MM.1S (cell line): ENCODE measurements at regions not wholly inside any gene's neighbourhood (a gene's known extent, or its start where the extent isn't known, plus 50 kb on each side); places are given as distances from the start of the nearest gene placed in this dataset.

ENCODE experiments used
- DNase-seq: peaks from one replicate; pipeline ENCODE4 v3.0.0-alpha.2; 2015
- H2AFZ ChIP-seq: fragments of 300-600 bp; sonication (generic); 2 replicates; pipeline ENCODE4 v1.6.0; 2016; ENCODE audit warnings: antibody characterized with exemption, low read length
- H3F3A ChIP-seq: fragments of 300-600 bp; sonication (generic); 2 replicates; pipeline ENCODE4 v1.6.1; 2016; ENCODE audit warnings: mild to moderate bottlenecking, antibody characterized with exemption, low read length, moderate library complexity, mixed read lengths; ENCODE audit not compliant: insufficient read depth
- H3K27ac ChIP-seq: fragments of 300-600 bp; sonication (generic); 2 replicates; pipeline ENCODE4 v1.5.1; 2016; ENCODE audit warnings: mild to moderate bottlenecking, low read length
- H3K27me3 ChIP-seq: fragments of 300-600 bp; sonication (generic); replicated peaks from 2 replicates; pipeline ENCODE4 v1.6.0; 2016; ENCODE audit warnings: low read length; ENCODE audit not compliant: insufficient read depth
- H3K36me3 ChIP-seq: fragments of 300-600 bp; sonication (generic); replicated peaks from 2 replicates; pipeline ENCODE4 v1.6.1; 2016; ENCODE audit warnings: mild to moderate bottlenecking, low read length, mixed read lengths; ENCODE audit not compliant: insufficient read depth
- H3K4me1 ChIP-seq: fragments of 300-600 bp; sonication (generic); 2 replicates; pipeline ENCODE4 v1.6.1; 2016; ENCODE audit warnings: low read length, mixed read lengths
- H3K4me2 ChIP-seq: fragments of 300-600 bp; sonication (generic); 2 replicates; pipeline ENCODE4 v1.6.0; 2016; ENCODE audit warnings: low read depth, low read length
- H3K4me3 ChIP-seq: fragments of 300-600 bp; sonication (generic); 2 replicates; pipeline ENCODE4 v1.5.1; 2016; ENCODE audit warnings: low read length, mixed read lengths
- H3K79me2 ChIP-seq: fragments of 300-600 bp; sonication (generic); 2 replicates; pipeline ENCODE4 v1.6.1; 2016; ENCODE audit warnings: mixed run types, low read length, mixed read lengths
- H3K9ac ChIP-seq: fragments of 300-600 bp; sonication (generic); 2 replicates; pipeline ENCODE4 v1.6.1; 2016; ENCODE audit warnings: low read length, mixed read lengths
- H3K9me2 ChIP-seq: fragments of 300-600 bp; sonication (generic); replicated peaks from 2 replicates; pipeline ENCODE4 v1.6.1; 2016; ENCODE audit warnings: mild to moderate bottlenecking, low read length, mixed read lengths; ENCODE audit not compliant: insufficient read depth
- H3K9me3 ChIP-seq: fragments of 300-600 bp; sonication (generic); replicated peaks from 2 replicates; pipeline ENCODE4 v1.6.1; 2016; ENCODE audit warnings: mild to moderate bottlenecking, low read length, mixed read lengths; ENCODE audit not compliant: insufficient read depth
- H4K20me1 ChIP-seq: fragments of 300-600 bp; sonication (generic); 2 replicates; pipeline ENCODE4 v1.6.1; 2016; ENCODE audit warnings: mild to moderate bottlenecking, low read length, moderate library complexity, mixed read lengths; ENCODE audit not compliant: insufficient read depth
- CTCF ChIP-seq: fragments of 300-600 bp; sonication (generic); IDR thresholded peaks from 2 replicates; pipeline ENCODE4 v1.5.1; 2016; ENCODE audit warnings: antibody characterized with exemption, low read length, mixed read lengths
- EZH2 ChIP-seq: fragments of 300-600 bp; sonication (generic); optimal IDR thresholded peaks from 2 replicates; pipeline ENCODE3; 2017; ENCODE audit warnings: low read depth, mild to moderate bottlenecking, antibody characterized with exemption, low read length, mixed read lengths
- EZH2phosphoT487 ChIP-seq: fragments of 300-600 bp; sonication (generic); IDR thresholded peaks from 2 replicates; pipeline ENCODE4 v1.6.1; 2018; ENCODE audit warnings: antibody characterized with exemption, low read length

GRCh38 chr3:144324076-144324475, 352.5 kb downstream of the DIPK2A start:
- H3K4me3 ChIP-seq = no peak overlapping the region
- no peaks in the 10 kb centered on the region for H3K9me2 ChIP-seq
- no peak overlapping the region for H3K27ac ChIP-seq
- H3F3A ChIP-seq = no peaks in the 10 kb centered on the region
- TF ChIP-seq EZH2phosphoT487 = no peak
- TF ChIP-seq CTCF = no peak
- TF ChIP-seq EZH2 = no peak
- no peaks in the 10 kb centered on the region for H3K27me3 ChIP-seq
- no peaks in the 10 kb centered on the region for H3K9me3 ChIP-seq
- no peak overlapping the region for H3K9ac ChIP-seq
- H3K4me2 ChIP-seq = no peak overlapping the region
- no peak for DNase-seq
- H3K36me3 ChIP-seq = no peaks in the 10 kb centered on the region
- no peaks in the 10 kb centered on the region for H4K20me1 ChIP-seq
- H3K79me2 ChIP-seq = no peaks in the 10 kb centered on the region
- no peaks in the 10 kb centered on the region for H3K4me1 ChIP-seq
- H2AFZ ChIP-seq = no peak overlapping the region

- Histone ChIP-seq H3K4me3 (no peak overlapping the region), H3K27ac (no peak overlapping the region), H3F3A (no peaks in the 10 kb centered on the region), H3K4me1 (no peaks in the 10 kb centered on the region), H3K9me2 (no peaks in the 10 kb centered on the region), H3K27me3 (no peaks in the 10 kb centered on the region), H3K79me2 (no peaks in the 10 kb centered on the region), H3K4me2 (no peak overlapping the region), H3K9me3 (no peaks in the 10 kb centered on the region), H3K9ac (no peak overlapping the region), H4K20me1 (no peaks in the 10 kb centered on the region), H2AFZ (no peak overlapping the region), H3K36me3 (no peaks in the 10 kb centered on the region)
- TF ChIP-seq EZH2phosphoT487 (no peak), CTCF (no peak), EZH2 (no peak)
- no peak for DNase-seq
These were observed 361.2 kb downstream of the DIPK2A start for GRCh38 chr3:144332868-144333267.

- no peaks in the 10 kb centered on the region for H4K20me1 ChIP-seq
- DNase-seq = no peak
- no peak overlapping the region for H3K9ac ChIP-seq
- H3F3A ChIP-seq = no peaks in the 10 kb centered on the region
- no peak overlapping the region for H3K4me2 ChIP-seq
- no peaks in the 10 kb centered on the region for H3K79me2 ChIP-seq
- H3K27me3 ChIP-seq = no peaks in the 10 kb centered on the region
- no peak overlapping the region for H3K4me3 ChIP-seq
- TF ChIP-seq EZH2phosphoT487 (no peak), CTCF (no peak), EZH2 (no peak)
- H3K27ac ChIP-seq = no peak overlapping the region
- H3K4me1 ChIP-seq = no peaks in the 10 kb centered on the region
- no peaks in the 10 kb centered on the region for H3K36me3 ChIP-seq
- H2AFZ ChIP-seq = no peak overlapping the region
- H3K9me3 ChIP-seq = no peaks in the 10 kb centered on the region
- no peaks in the 10 kb centered on the region for H3K9me2 ChIP-seq
These were observed 369.8 kb downstream of the DIPK2A start for GRCh38 chr3:144341471-144341870.

- Histone ChIP-seq H3K9ac (no peak overlapping the region), H3K36me3 (no peaks in the 10 kb centered on the region), H3K27me3 (no peaks in the 10 kb centered on the region), H3K9me3 (no peaks in the 10 kb centered on the region), H3F3A (no peaks in the 10 kb centered on the region), H2AFZ (no peak overlapping the region), H3K79me2 (no peaks in the 10 kb centered on the region), H3K4me2 (no peak overlapping the region), H3K4me1 (no peaks in the 10 kb centered on the region), H4K20me1 (no peaks in the 10 kb centered on the region), H3K27ac (no peak overlapping the region), H3K4me3 (no peak overlapping the region), H3K9me2 (no peaks in the 10 kb centered on the region)
- no peak for TF ChIP-seq EZH2
- no peak for TF ChIP-seq CTCF
- no peak for TF ChIP-seq EZH2phosphoT487
- DNase-seq = no peak
These were observed 371.7 kb downstream of the DIPK2A start for GRCh38 chr3:144343343-144343742.
